ENCODE measurements at regions not wholly inside any gene's neighbourhood (a gene's known extent, or its start where the extent isn't known, plus 50 kb on each side); places are given as distances from the start of the nearest gene placed in this dataset.

GRCh38 chr20:57779401-57780003, 69.7 kb upstream of the PMEPA1 start:
- TF ChIP-seq CTCF (IDR thresholded peaks at IDR 0.05) (no peak), POLR2A (IDR thresholded peaks at IDR 0.05) (no peak)
